Epithelial cell of proximal tubule (primary cell): ENCODE measurements at regions not wholly inside any gene's neighbourhood (a gene's known extent, or its start where the extent isn't known, plus 50 kb on each side); places are given as distances from the start of the nearest gene placed in this dataset.

Experiments used
- DNase-seq: peaks from one replicate; pipeline ENCODE4 v3.0.0-alpha.2; 2011; ENCODE audit warnings: low read depth
- H3K4me3 ChIP-seq: 2 replicates; pipeline ENCODE4 v1.5.1; 2011; ENCODE audit warnings: low read depth, mild to moderate bottlenecking, low read length
- CTCF ChIP-seq: conservative IDR thresholded peaks from 2 replicates; pipeline ENCODE4 v1.5.1; 2012; ENCODE audit warnings: low read depth, mild to moderate bottlenecking, low read length

GRCh38 chr1:64318428-64318827 lies 115.0 kb downstream of the UBE2U start:
- TF ChIP-seq CTCF: no peak
- DNase-seq: no peak
- H3K4me3 ChIP-seq: no peak overlapping the region

- DNase-seq: no peak
- H3K4me3 ChIP-seq: no peak overlapping the region
- no peak for TF ChIP-seq CTCF
These were observed 116.6 kb downstream of the UBE2U start for GRCh38 chr1:64320007-64320406.

DNA sequence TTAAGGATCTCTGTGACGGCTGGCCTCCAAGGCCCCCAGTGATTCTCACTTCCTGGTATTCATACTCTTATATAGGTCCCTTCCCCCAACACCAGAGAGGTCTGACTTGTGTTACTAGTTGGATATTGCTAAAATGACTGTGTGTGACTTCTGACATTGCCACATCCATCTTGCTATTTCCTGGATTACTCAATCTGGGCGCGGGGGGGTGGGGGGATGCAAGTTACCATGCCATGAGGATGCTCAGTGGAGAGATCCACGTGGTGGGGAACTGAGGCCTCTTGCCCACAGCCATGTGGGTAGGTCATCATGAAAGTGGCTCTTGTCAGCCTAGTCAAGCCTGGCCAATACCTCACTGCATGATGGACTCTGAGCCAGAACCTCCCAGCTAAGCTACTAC lies 117.0 kb downstream of the UBE2U start:
- DNase-seq: no peak
- no peak for TF ChIP-seq CTCF

GRCh38 chr1:64320922-64321614 lies 117.6 kb downstream of the UBE2U start:
- DNase-seq: no peak
- TF ChIP-seq CTCF: no peak
- no peak overlapping the region for H3K4me3 ChIP-seq

More for the DNA sequence above, 117.0 kb downstream of the UBE2U start:
- H3K4me3 ChIP-seq: no peak overlapping the region

DNA sequence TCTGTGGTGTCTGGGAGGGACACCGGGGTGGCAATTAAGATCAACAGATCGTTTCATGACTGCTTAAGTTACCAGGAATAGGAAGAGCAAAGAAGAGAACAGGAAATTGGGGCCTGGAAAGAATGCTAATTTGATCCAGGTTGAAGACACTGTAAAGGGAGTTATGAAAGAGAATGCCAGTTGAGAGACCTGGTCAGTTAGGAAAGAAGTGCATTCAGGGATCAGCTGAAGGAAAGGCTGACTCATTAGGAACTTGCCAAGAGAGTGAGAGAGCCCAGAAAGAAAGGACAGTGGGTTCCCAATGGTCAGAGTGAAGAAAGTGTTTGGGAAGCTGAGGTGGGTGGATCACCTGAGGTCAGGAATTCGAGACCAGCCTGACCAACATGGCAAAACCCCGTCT lies 119.6 kb downstream of the UBE2U start:
- no peak for DNase-seq
- no peak overlapping the region for H3K4me3 ChIP-seq
- TF ChIP-seq CTCF: no peak

DNA sequence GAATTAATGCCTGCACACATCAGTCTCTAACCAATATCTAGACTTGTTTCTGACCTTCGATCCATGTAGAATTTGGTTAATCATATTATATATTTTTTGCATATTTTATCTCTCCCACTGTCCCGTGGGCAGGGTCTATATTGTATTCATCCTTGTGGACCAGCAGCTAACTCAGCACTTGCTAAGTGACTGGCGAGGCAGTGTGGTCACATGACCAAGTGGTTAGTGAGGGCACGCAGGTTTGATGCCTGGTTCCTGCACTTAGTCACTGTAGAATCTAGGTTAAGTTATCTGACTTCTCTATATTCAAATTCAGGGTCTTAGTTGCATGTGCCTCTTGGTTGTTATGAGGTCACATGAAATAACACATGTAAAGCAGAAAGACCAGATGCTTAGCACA lies 120.5 kb downstream of the UBE2U start:
- no peak overlapping the region for H3K4me3 ChIP-seq
- DNase-seq: no peak
- no peak for TF ChIP-seq CTCF

GRCh38 chr1:64325856-64326255 lies 122.4 kb downstream of the UBE2U start:
- DNase-seq: no peak
- no peak for TF ChIP-seq CTCF
- no peak overlapping the region for H3K4me3 ChIP-seq
